GM04503 (cell line): ENCODE measurements at regions not wholly inside any gene's neighbourhood (a gene's known extent, or its start where the extent isn't known, plus 50 kb on each side); places are given as distances from the start of the nearest gene placed in this dataset.
"Not testable (repeated sequence)": the region's sequence is repeated elsewhere in the genome, so short reads cannot be mapped to it uniquely, and the experiment has no call there.

ENCODE experiments used
- DNase-seq: peaks from one replicate; pipeline ENCODE4 v3.0.0-alpha.2; 2012; ENCODE audit warnings: low read depth

GRCh38 chr11:90646706-90647105 is 423.9 kb upstream of the CHORDC1 start:
- no peak for DNase-seq

GRCh38 chr11:90646266-90646665 is 423.4 kb upstream of the CHORDC1 start:
- DNase-seq: no peak

- no peak for DNase-seq
These were observed 416.7 kb upstream of the CHORDC1 start for GRCh38 chr11:90639461-90639993.

- no peak for DNase-seq
These were observed 413.0 kb upstream of the CHORDC1 start for GRCh38 chr11:90635886-90636285.

GRCh38 chr11:90635151-90635550 is 412.3 kb upstream of the CHORDC1 start:
- no peak for DNase-seq

GRCh38 chr11:90630176-90630575 is 407.3 kb upstream of the CHORDC1 start:
- no peak for DNase-seq

GRCh38 chr11:90629229-90629806 is 406.5 kb upstream of the CHORDC1 start:
- DNase-seq: no peak

- no peak for DNase-seq
These were observed 391.5 kb upstream of the CHORDC1 start for GRCh38 chr11:90614318-90614717.

GRCh38 chr11:90613037-90613436 is 390.2 kb upstream of the CHORDC1 start:
- DNase-seq: not testable (repeated sequence)

GRCh38 chr11:90606721-90607120 is 383.9 kb upstream of the CHORDC1 start:
- no peak for DNase-seq

GRCh38 chr11:90601261-90601660 is 378.4 kb upstream of the CHORDC1 start:
- no peak for DNase-seq

GRCh38 chr11:90594658-90595057 is 371.8 kb upstream of the CHORDC1 start:
- no peak for DNase-seq

GRCh38 chr11:90593099-90593498 is 370.2 kb upstream of the CHORDC1 start:
- DNase-seq: no peak

- no peak for DNase-seq
These were observed 367.4 kb upstream of the CHORDC1 start for GRCh38 chr11:90590286-90590685.

- DNase-seq: no peak
These were observed 366.9 kb upstream of the CHORDC1 start for GRCh38 chr11:90589735-90590134.

GRCh38 chr11:90587896-90588295 is 365.0 kb upstream of the CHORDC1 start:
- DNase-seq: no peak

GRCh38 chr11:90585491-90585890 is 362.6 kb upstream of the CHORDC1 start:
- DNase-seq: no peak

GRCh38 chr11:90582999-90583398 is 360.1 kb upstream of the CHORDC1 start:
- not testable (repeated sequence) for DNase-seq

GRCh38 chr11:90564531-90564930 is 341.7 kb upstream of the CHORDC1 start:
- no peak for DNase-seq

- no peak for DNase-seq
These were observed 335.5 kb upstream of the CHORDC1 start for GRCh38 chr11:90558328-90558865.

GRCh38 chr11:90556606-90557005 is 333.8 kb upstream of the CHORDC1 start:
- DNase-seq: no peak

- no peak for DNase-seq
These were observed 333.2 kb upstream of the CHORDC1 start for GRCh38 chr11:90556026-90556425.

GRCh38 chr11:90555477-90555876 is 332.6 kb upstream of the CHORDC1 start:
- no peak for DNase-seq

- DNase-seq: no peak
These were observed 319.2 kb upstream of the CHORDC1 start for GRCh38 chr11:90542092-90542491.
